C4-2B (cell line): ENCODE measurements at regions not wholly inside any gene's neighbourhood (a gene's known extent, or its start where the extent isn't known, plus 50 kb on each side); places are given as distances from the start of the nearest gene placed in this dataset.

Source experiments
- ZFX ChIP-seq: fragments of 450-650 bp; IDR thresholded peaks from 2 replicates; pipeline ENCODE4 v1.6.1; 2017
- TF ChIP-seq, protein P1 (sequence below): fragments of 450-650 bp; conservative IDR thresholded peaks from 2 replicates; pipeline ENCODE4 v1.5.1; 2017; ENCODE audit warnings: mild to moderate bottlenecking

DNA sequence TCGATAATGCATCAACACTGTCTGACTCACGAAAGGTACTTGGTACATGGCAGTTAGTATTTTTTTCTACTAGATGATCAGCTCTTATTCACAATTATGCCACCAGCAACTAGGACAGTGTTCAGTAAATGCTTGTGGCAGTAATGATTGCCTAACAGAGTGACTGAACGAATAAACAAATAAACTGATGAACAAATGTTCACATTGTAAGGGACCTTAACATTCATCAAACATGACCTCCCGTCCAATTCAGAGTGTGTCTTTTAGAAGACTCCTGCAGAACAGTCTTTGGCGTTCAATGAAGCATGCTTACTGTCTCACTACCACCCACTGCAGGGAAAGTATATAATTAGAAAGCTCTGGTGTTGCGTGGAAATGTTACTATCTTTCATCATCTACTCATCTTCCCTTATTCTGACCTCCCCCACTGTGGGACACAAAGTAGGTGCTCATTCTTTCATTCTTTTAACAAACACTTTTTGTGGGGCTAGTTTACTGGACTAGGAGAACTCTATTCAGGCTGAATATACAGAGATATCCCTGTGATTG lies 319.3 kb downstream of the RAB28 start:
- TF ChIP-seq, protein P1, sequence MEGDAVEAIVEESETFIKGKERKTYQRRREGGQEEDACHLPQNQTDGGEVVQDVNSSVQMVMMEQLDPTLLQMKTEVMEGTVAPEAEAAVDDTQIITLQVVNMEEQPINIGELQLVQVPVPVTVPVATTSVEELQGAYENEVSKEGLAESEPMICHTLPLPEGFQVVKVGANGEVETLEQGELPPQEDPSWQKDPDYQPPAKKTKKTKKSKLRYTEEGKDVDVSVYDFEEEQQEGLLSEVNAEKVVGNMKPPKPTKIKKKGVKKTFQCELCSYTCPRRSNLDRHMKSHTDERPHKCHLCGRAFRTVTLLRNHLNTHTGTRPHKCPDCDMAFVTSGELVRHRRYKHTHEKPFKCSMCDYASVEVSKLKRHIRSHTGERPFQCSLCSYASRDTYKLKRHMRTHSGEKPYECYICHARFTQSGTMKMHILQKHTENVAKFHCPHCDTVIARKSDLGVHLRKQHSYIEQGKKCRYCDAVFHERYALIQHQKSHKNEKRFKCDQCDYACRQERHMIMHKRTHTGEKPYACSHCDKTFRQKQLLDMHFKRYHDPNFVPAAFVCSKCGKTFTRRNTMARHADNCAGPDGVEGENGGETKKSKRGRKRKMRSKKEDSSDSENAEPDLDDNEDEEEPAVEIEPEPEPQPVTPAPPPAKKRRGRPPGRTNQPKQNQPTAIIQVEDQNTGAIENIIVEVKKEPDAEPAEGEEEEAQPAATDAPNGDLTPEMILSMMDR, result no peak
- no peak for TF ChIP-seq ZFX
